Right cardiac atrium (tissue), 5 donors: ENCODE measurements at regions not wholly inside any gene's neighbourhood (a gene's known extent, or its start where the extent isn't known, plus 50 kb on each side); places are given as distances from the start of the nearest gene placed in this dataset.
"Not testable (repeated sequence)": the region's sequence is repeated elsewhere in the genome, so short reads cannot be mapped to it uniquely, and the experiment has no call there.

ENCODE experiments used
- ATAC-seq, 2 donors: fragments of 200-7000 bp; cut with Tn5 transposase; one replicate each; pipeline versions ENCODE4 v1.8.0 to v1.9.1; 2020; ENCODE audit warnings: moderate library complexity in 2 of 2, mild to moderate bottlenecking in 1 of 2
- DNase-seq, 3 donors: peaks; one replicate each; pipeline ENCODE4 v3.0.0-alpha.2; 2020
- H3K27ac ChIP-seq: one replicate; pipeline ENCODE4 v1.5.1; 2013; ENCODE audit warnings: mild to moderate bottlenecking, low read length, control low read depth, moderate library complexity
- H3K27me3 ChIP-seq: one replicate; pipeline ENCODE4 v1.6.1; 2013; ENCODE audit not compliant: control insufficient read depth, insufficient read depth
- H3K4me1 ChIP-seq: one replicate; pipeline ENCODE4 v1.6.1; 2013; ENCODE audit warnings: low read length; ENCODE audit not compliant: control insufficient read depth, insufficient read depth
- H3K4me3 ChIP-seq: one replicate; pipeline ENCODE4 v1.5.1; 2013; ENCODE audit warnings: low read length, control low read depth
- H3K9me3 ChIP-seq: one replicate; pipeline ENCODE4 v1.6.1; 2013; ENCODE audit warnings: low read length; ENCODE audit not compliant: control insufficient read depth
- WGBS: extraction: QIAGEN DNeasy Blood & Tissue Kit; methylation state at CpG from one replicate; pipeline ENCODE4 v1.1.7; 2013; 5-methylcytosine and 5-hydroxymethylcytosine counted together
- intact Hi-C, 4 donors: fragments of 100-400 bp; cut with DNase I; formaldehyde crosslinking; loops; one replicate each; pipeline versions ENCODE4 v1.11.0 to v1.14.0; 2022 to 2023
- donor health status: healthy with polysubstance abuse.
- donor health status: DM: no; HTN: yes; CAD: no.
- donor health status: DM: no; HTN: no; CAD: no.
- donor health status: DM: no; HTN: yes; CAD: no; lungs with severe emphysema.
- donor health status: DM: yes; HTN: yes; CAD: no.

GRCh38 chr15:77944002-77944867 lies 133.3 kb downstream of the TBC1D2B start:
- peak overlapping the region; percentile 55 for H3K27ac ChIP-seq
- H3K9me3 ChIP-seq, result no peaks in the 10 kb centered on the region
- 8% methylated on average over 45 of the region's 45 CpGs for WGBS
- no peaks in the 10 kb centered on the region for H3K4me1 ChIP-seq
- ATAC-seq (peak; percentile 93 to 94), DNase-seq (peak; percentile 90 to 95 (median 94))
- peak overlapping the region; percentile 50 for H3K4me3 ChIP-seq
- H3K27me3 ChIP-seq, result no peaks in the 10 kb centered on the region
- intact Hi-C loops, result no loop called here

- Histone ChIP-seq H3K4me1 (no peaks in the 10 kb centered on the region), H3K4me3 (no peak overlapping the region), H3K27me3 (no peaks in the 10 kb centered on the region), H3K27ac (no peak overlapping the region), H3K9me3 (no peaks in the 10 kb centered on the region)
- peak in 1 of 3 donors; percentile 18 for DNase-seq
- no peak for ATAC-seq
- intact Hi-C loops, result no loop called here
- 85% methylated on average over 6 of the region's 6 CpGs for WGBS
Measured at GRCh38 chr15:77942611-77943211, 134.8 kb downstream of the TBC1D2B start.

GRCh38 chr15:77941090-77941827 lies 136.3 kb downstream of the TBC1D2B start:
- H3K4me1 ChIP-seq, H3K27ac ChIP-seq, H3K4me3 ChIP-seq, intact Hi-C loops, H3K9me3 ChIP-seq, ATAC-seq, H3K27me3 ChIP-seq: not testable (repeated sequence)
- WGBS, result 90% methylated on average over 13 of the region's 25 CpGs
- peak in 1 of 3 donors; percentile 24 for DNase-seq

- Histone ChIP-seq H3K27me3 (no peaks in the 10 kb centered on the region), H3K4me1 (no peaks in the 10 kb centered on the region), H3K27ac (no peak overlapping the region), H3K4me3 (no peak overlapping the region), H3K9me3 (no peaks in the 10 kb centered on the region)
- 74% methylated on average over 8 of the region's 8 CpGs for WGBS
- ATAC-seq (no peak), DNase-seq (peak in 1 of 3 donors; percentile 35)
- intact Hi-C loops, result no loop called here
Measured at GRCh38 chr15:77940381-77940947, 137.0 kb downstream of the TBC1D2B start.

GRCh38 chr15:77939851-77940250 lies 137.7 kb downstream of the TBC1D2B start:
- WGBS, result 89% methylated on average over 12 of the region's 12 CpGs
- Histone ChIP-seq H3K27me3 (no peaks in the 10 kb centered on the region), H3K4me1 (no peaks in the 10 kb centered on the region), H3K4me3 (no peak overlapping the region), H3K27ac (no peak overlapping the region), H3K9me3 (no peaks in the 10 kb centered on the region)
- DNase-seq, result peak in 1 of 3 donors; percentile 54
- intact Hi-C loops, result no loop called here
- ATAC-seq, result no peak

- H3K27ac ChIP-seq, H3K9me3 ChIP-seq, H3K4me1 ChIP-seq, H3K27me3 ChIP-seq, H3K4me3 ChIP-seq, intact Hi-C loops: not testable (repeated sequence)
- WGBS, result 26% methylated on average over 4 of the region's 4 CpGs
- ATAC-seq (peak in 1 of 2 donors; percentile 3), DNase-seq (peak in 1 of 3 donors; percentile 59)
Measured at GRCh38 chr15:77939026-77939425, 138.5 kb downstream of the TBC1D2B start.

- DNase-seq, H3K9me3 ChIP-seq, H3K4me3 ChIP-seq, H3K27me3 ChIP-seq, H3K27ac ChIP-seq, H3K4me1 ChIP-seq, ATAC-seq, intact Hi-C loops: not testable (repeated sequence)
- 54% methylated on average over 12 of the region's 12 CpGs for WGBS
Measured at GRCh38 chr15:77938546-77938945, 139.0 kb downstream of the TBC1D2B start.

- intact Hi-C loops, H3K9me3 ChIP-seq, DNase-seq: not testable (repeated sequence)
Measured at GRCh38 chr15:77936567-77936966, 140.9 kb downstream of the TBC1D2B start.

GRCh38 chr15:77934516-77934915 lies 143.0 kb downstream of the TBC1D2B start:
- WGBS, result 91% methylated on average over 6 of the region's 6 CpGs
- intact Hi-C loops, H3K4me1 ChIP-seq, H3K27me3 ChIP-seq, ATAC-seq, H3K4me3 ChIP-seq, H3K27ac ChIP-seq, H3K9me3 ChIP-seq: not testable (repeated sequence)
- DNase-seq, result peak in 1 of 3 donors; percentile 45

More at GRCh38 chr15:77936567-77936966, 140.9 kb downstream of the TBC1D2B start:
- not testable (repeated sequence) for H3K27me3 ChIP-seq, H3K27ac ChIP-seq, H3K4me1 ChIP-seq, H3K4me3 ChIP-seq, ATAC-seq

GRCh38 chr15:77930907-77931306 lies 146.6 kb downstream of the TBC1D2B start:
- H3K4me3 ChIP-seq, H3K27me3 ChIP-seq, ATAC-seq, H3K27ac ChIP-seq, H3K4me1 ChIP-seq, H3K9me3 ChIP-seq, intact Hi-C loops, DNase-seq: not testable (repeated sequence)
- 43% methylated on average over 3 of the region's 4 CpGs for WGBS
